ENCODE measurements at regions not wholly inside any gene's neighbourhood (a gene's known extent, or its start where the extent isn't known, plus 50 kb on each side); places are given as distances from the start of the nearest gene placed in this dataset.
"Not testable (repeated sequence)": the region's sequence is repeated elsewhere in the genome, so short reads cannot be mapped to it uniquely, and the experiment has no call there.

DNA sequence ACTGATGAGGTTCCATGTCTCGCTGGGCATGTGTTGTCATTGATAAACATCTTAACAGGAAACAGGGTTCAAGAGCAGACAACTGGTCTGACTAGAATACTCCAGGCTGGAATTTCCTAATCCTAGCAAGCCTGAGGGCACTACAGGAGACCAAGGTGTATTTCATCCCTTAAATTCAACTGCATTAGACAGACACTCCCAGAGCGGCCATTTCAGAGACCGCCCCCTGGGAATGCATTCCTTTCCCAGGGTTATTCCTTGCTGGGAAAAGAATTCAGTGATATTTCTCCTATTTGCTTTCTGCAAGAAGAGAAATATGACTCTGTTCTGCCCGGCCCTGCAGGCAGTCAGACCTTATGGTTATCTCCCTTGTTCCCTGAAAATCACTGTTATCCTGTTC, 383.1 kb upstream of the MBL2 start:
- not testable (repeated sequence) for DNase-seq

DNA sequence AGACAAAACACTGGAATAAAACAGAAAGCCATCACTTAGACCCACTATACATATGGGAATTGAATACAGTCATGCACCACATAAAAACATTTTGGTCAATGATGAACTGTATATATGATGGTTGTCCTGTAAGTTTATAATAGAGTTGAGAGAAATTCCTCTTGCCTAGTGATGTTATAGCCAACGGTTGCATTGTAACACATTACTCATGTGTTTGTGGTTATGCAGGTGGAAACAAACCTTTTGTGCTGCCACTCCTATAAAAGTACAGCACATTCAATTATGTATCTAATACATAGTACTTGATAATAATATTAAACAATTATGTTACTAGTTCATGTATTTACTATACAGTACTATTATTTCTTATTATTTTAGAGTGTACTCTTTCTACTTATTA, 381.2 kb upstream of the MBL2 start:
- no peak for DNase-seq

DNA sequence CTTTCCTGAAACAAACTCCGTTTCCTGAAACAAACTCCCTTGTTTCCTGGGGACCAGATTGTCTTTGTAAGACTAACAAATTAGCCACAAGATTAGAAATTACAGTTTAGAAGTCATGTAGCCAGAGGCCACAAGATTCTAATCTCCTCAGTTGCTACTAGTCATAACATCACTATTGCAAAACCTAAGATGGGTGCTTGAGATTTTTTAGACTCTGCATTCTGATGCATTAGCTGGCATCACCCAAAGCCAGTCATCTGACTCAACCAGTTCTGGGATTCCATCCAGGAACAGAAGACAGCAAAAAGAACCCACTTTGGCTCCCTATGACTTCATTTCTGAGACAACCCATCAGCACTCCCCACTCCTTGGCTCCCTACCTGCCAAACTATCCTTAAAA, 367.9 kb upstream of the MBL2 start:
- DNase-seq: no peak

DNA sequence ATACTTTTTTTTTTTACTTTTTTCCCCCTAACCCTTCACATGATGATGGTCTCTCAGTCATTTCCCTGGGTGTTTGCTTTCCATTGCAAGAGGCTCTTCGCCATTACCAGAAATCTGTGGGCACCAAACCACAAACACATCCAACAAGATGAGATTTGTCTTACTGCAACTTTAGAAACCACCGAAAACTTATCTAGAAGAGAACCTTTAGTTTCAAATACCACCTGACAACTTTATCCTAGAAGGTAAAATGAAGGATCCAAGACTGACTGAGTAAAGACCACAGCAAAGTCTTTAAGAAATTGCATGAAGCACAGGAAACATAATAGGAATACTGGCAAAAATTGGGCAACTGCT, 363.3 kb upstream of the MBL2 start:
- DNase-seq: no peak

DNA sequence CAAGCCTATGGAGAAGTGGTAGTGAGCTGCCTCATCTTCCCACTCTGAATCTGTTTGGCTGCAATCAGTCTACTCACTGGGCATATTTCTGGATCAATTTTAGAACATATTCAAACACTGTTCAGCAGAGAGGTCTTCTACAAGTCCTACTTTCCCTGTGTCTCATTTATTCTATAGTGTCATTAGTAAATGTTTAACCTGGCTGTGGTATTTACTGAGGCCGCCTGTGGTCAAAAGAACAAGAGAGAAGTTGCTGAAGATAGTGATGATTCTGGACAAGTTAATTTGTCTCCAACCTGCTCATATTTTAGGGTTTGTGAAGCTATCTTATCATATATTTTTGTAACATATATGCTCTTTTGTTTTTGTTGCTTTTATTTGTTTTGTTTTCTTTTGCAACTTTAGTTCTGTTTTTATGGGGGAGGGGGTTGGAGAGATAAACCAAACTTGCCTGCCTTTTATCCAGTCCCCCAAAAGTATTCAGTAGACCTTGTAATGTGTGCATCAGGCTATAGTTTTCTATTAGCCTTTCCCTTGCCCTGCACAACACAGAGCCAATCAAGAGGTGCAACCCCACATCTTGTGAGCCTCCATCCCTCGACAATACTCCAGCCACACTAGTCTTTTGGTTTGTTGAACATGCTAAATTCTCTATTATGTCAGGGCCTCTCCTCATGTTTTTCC, 362.8 kb upstream of the MBL2 start:
- no peak for DNase-seq

DNA sequence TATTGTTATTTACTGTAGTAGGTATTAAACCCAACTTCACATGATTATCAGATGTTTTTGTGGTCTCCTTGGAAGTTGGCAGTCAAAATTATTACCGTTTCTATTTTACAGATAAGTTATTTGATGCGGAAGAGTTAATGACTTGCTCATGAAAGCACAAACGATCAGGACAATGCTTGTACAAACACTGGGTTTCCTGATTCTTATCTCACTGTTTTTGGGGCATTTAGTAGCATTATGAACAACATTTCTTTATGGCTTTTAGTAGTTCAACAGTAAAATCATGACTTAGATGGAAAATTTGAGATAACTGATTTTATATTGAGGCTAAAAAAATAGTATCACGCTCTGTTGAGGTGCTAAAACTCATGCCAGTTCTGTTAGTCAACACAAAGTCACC, 361.5 kb upstream of the MBL2 start:
- DNase-seq: no peak

DNA sequence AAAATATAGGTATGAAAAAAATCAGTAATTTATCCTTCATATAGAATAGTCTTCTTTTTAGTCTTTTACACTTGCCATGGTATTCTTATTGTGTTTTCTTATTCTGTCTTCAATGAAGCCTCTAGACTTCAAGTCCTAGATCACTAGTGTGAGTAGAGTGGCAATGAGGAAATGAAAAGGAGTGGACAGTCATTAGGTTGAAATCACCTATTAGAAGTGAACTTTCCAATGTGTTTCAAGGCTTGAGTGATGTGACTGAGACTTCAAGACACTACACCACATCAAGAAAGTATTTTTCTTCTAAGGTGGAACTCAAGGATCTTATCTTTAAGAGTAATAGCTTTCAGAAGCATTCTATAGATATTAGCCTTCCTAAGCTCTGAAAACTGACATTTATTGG, 357.8 kb upstream of the MBL2 start:
- DNase-seq: no peak

DNA sequence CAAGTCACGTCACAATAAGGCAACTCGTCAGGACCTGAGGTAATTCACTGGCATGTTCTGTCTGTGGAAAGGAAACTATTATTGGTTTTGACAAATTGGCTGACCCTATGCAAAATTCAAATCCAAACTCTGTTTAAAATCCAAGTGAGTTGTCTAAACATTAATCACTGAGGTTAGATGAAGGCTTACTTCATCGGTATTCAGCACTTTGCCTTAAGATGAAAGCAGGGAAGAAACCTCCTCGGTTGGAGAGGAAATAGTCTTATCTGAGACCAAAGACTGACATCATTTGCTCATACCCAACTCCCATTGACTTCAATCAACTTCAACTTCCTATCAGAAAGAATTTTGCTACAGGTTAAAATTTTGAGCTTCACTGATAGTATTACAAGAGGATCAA, 355.1 kb upstream of the MBL2 start:
- no peak for DNase-seq

DNA sequence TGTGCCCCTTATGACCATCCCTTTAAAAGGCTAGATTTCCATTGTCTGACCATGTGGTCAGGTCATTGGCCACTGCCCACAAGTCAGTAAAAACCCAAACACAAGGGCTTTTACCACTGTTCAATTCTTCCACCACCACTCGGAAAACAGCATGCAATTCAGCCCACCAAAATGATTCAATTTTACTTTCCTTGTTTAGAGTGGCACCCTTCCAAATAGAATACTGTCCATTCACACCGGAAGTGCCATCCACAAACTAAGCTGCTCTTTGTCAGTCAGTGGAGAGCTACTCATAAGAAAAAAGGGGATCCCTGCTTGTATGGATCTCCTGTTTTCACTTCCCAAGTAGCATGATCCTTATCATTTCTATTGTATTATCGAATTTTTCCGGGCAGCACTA, 350.7 kb upstream of the MBL2 start:
- no peak for DNase-seq

DNA sequence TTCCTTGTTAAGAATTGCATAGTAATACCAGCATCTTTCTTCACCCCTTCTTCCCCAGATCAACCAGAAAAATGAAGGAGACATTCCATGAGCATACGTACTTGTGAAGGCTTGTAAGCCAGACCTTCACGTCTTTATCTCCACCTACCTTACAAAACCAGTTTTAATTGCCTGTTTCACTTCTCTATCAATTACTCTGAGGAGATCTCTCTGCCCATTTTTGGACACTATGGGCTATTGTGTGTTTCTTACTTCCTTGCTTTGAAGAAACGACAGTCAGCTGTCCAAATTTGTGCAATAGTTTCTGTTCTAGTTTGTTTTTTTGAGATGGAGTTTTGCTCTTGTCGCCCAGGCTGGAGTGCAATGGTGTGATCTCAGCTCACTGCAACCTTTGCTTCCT, 349.7 kb upstream of the MBL2 start:
- no peak for DNase-seq

DNA sequence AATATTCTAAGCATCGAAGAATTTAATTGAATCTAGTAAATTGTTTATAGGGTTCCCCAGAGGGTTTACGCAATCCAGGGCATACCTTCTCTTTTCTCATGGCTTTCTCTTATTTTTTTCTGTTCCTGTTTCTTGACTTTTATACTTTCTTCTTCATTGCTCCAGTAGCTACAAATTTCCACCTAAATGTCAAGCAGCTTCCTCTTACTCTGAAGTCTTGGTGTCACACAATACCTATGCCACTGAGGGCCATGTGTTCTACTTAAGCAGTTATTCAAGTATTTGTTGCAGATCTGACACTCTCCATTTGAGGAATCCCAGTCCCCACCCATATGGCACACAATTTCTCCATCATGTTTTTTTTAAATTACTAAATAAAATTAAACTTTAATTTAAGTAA, 343.1 kb upstream of the MBL2 start:
- DNase-seq: no peak

DNA sequence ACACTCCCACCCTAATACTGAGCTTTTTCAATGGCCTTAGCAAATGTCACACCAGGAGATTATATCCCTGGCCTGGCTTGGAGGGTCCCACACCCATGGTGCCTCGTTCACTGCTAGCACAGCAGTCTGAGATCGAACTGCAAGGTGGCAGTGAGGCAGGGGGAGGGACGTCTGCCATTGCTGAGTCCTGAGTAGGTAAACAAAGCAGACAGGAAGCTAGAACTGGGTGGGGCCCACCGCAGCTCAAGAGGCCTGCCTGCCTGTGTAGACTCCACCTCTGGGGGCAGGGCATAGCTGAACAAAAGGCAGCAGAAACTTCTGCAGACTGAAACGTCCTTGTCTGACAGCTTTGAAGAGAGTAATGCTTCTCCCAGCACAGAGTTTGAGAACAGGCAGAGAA, 338.9 kb upstream of the MBL2 start:
- peak; percentile 2 for DNase-seq

DNA sequence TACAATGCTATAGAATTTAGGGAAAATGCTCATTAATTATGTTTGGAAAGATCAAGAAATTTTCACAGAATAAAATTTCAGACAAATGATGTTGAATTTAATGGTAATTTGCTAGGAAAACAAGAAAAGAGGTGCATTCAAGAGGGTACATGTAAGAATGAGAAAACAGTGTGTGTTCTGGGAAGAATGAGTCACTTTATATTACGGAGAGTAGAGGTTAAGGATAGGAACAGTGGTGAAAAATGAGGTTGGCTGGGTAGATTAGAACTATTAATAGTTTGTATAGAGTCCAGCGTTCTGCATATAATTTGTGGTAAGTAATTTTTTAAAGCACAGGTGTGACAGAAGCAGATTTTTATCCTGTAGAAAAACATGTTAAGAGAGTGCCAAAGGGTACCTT, 336.7 kb upstream of the MBL2 start:
- no peak for DNase-seq

DNA sequence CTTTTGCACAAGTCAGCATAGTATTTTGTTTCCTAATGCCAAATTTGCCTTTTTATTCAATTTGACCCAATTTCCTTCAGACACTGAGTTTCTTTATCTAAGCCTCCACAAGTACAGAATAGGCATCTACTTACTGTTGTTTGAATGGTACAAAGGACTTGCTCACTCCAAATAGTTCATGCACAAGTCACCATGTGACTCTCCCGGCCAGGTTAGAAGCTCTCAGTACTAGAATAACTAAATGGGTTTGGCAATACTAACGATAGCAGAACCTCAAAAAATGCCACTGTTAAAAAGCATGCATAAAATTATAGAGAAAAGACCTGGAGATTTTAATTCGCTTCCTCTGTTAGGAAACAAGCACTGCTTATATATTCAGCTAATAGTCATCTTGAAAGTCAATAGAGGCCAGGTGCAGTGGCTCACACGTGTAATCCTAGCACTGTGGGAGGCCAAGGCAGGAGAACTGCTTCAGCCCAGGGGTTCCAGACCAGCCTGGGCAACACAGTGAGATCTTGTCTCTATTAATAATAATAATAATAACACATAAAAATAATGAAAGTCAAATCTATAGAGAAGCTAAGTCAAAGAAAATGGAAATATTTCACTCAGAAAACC, 335.8 kb upstream of the MBL2 start:
- DNase-seq: no peak

DNA sequence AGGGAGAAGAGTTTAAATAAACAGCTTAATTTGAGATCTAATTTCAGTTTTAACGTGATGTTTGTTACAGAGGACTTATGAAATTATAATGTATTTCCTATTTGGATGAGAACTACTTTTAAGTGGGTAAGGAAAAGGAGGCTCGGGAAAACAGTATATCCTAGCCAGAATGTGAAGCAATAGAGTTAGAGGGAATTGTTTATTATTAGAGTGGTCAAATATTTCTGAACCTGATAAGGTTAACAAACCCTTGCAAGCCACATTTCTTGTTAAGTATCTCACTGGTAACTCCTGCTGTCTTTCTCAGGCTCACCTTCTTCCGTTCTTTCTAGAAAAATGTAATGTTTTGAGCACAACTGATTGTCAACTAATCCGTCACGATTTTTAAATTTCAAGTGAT, 335.1 kb upstream of the MBL2 start:
- no peak for DNase-seq

DNA sequence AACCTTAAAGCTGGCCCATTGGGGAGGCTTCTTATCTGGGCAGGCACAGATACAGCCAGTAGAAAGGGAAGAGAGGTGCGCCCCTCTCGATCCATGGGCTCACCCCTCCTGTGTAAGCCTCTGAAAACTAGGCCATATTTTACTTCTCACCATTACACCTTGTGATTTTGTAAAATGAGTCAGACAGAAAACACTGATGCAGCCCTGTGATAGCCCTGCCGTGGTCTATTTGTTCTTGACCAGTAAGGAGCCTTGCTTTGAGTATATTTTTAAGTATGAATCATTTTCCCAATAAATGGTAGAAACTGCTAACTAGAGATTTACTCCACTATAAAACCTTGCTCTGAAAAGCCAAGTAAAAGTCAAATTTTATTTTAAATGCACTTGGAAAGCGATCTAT, 329.8 kb upstream of the MBL2 start:
- no peak for DNase-seq

DNA sequence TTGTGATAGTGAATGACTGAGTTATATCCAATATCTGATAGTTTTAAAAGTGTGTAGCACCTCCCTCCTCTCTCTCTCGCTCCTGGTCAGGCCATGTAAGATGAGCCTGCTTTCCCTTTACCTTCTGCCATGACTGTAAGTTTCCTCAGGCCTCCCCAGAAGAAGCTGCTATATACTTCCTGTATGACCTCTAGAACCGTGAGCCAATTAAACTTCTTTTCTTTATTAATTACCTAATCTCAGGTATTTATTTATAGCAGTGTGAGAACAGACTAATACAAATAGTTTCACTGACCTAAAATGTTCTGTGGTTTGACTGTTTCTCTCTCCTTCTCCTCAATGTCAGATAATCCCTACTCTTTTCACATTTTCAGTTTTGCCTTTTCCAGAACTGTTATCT, 321.3 kb upstream of the MBL2 start:
- no peak for DNase-seq

DNA sequence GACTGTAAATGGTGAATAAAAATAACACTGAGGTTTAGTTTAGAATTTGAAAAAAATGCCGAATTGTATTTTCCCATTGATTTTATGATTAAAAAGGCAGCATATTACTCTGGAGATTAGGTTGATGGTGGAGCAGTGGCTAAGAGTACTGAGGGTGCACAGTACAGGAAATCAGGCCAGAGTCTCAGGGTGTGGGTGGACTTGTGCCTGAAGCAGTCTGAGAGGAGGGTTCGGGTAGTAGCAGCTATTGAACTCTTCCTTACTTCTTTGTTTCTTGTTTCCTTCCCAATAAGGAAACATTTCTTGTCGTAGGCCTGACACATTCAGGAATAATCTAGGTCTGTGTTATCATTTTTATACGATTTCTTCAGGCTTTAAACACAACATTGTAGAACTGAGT, 319.0 kb upstream of the MBL2 start:
- DNase-seq: no peak

DNA sequence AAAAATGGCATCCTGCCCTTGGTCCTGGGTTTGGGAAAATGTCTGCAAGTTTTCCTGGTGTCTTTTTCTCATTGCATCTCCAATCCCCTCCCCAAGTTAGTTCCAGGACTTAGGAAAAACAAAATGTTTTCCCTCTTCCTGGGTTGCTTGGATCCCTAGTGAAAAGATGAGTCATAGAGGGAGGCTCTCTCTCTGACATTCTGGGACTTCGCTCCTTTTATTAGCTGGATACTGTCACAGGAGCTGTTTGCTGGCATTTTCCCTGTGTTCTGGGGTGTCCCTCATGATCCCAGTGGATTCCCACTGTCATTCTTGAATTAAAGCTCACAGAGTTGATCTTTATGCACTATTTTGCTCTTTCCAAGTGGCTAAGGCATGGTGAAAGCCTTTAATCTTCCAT, 316.4 kb upstream of the MBL2 start:
- no peak for DNase-seq

DNA sequence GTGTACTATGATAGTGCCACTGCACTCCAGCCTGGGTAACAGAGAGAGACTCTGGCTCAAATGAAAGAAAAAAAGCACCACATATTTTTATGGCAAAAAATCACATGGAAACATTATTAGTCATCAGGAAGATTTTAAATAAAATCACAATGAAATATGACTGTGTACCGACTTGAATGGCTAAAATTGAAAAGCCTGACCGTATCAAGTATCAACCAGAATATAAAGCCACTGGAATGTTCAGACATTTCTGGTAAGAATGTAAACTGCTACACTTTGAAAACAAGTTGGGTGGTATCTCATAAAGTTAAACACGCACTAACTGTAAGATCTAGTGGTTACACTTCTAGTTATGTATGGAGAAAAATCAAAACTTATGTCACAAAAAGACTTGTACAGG, 306.7 kb upstream of the MBL2 start:
- DNase-seq: no peak

DNA sequence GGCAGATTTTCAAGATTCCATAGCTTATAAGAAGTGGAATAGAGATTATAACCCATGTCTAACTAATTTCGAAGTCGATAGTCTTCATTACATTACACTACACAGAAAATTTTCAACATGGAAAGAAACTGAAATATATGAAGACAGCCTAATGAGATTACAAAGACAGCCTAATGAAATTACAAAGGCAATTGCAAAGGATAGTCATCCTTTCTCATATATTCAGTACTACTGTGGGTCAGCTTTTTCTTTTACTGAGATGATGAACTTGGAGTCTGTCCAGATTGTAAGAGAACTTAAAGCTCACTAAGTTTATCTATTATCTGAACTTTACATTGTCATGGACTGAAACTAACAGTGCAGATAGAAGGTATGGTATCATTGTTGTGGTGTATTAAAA, 304.4 kb upstream of the MBL2 start:
- DNase-seq: no peak

DNA sequence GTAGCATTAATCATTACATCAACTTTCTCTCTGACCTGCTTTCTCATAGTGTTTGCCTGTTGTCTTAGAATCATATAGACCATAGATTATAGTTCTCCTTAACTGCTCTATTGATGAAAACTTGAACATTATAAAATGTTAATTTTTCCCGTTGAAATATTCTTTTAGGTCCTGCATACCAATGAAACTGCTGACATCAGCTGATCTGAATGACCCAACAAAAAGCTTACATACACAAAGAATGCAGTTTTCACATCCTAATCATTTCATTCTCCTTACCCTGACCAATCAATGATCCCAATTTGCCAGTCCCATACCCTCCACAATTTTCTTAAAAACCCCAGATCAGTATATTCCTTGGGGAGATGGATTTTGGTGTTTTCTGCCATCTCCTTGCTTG, 302.9 kb upstream of the MBL2 start:
- no peak for DNase-seq

DNA sequence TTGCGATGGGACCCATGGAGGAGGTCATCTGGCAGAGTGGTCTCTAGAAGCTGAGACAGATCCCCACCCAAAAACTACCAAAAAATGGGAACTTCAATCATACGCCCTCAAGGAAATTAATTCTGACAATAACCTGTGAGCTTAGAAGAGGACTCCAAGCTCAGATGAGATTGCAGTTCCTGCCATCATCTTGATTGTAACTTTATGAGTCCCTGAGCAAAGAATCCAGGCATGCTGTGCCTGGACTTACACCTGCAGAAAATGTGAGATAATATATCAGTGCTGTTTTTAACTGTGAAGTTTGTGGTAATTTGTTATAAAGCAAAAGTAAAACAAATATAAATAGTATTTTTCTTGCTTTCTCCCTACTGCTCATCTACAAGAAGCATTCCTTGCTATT, 299.6 kb upstream of the MBL2 start:
- no peak for DNase-seq

DNA sequence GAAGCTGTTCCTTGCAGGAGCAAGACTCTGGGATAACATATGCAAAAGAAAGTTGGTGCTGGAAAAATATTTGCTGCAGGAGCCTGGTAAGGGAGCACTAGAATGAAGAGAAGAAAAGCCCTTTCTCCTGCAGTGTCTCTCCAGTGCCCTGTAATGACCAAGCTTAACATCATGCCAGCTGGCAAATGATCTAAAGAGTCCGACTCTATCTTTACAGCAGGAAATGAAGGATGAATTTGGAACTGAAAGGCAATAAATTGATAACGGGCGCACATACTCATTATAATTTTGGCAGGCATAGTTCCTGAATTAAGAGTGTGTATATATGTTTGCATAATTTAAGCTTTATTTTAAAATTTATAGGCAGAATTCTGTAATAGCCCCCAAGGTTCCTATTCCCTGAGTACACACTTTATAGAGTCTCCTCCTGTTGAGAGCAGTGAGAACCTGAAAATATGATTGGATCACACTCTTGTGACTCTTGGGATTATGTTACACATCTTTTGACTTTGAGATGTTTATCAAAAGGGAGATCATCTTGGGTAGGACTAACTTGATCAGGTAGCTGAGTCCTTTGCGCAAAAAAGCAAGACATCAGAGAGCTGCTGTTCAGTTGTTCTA, 299.0 kb upstream of the MBL2 start:
- no peak for DNase-seq

DNA sequence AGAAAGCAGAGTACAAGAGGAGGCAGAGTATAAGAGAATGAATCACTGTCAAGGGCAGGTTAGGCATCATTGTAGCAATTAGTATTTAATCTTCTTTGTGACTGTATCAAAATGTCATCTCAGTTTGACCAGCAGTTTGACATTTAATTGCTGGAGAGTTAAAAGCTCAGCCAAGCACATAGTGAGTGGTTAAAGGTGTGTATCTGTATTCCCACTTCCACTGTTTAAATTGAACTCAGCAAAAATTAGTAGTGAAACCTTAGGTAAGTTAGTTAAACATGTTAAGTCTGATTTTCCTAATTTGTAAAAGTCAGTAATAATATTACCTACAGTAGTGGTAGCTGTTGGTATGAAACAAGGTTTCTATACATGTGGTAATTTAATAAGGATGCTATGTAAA, 296.4 kb upstream of the MBL2 start:
- no peak for DNase-seq
